MM.1S (cell line): ENCODE measurements at regions not wholly inside any gene's neighbourhood (a gene's known extent, or its start where the extent isn't known, plus 50 kb on each side); places are given as distances from the start of the nearest gene placed in this dataset.

Source experiments
- DNase-seq: peaks from one replicate; pipeline ENCODE4 v3.0.0-alpha.2; 2015
- H2AFZ ChIP-seq: fragments of 300-600 bp; sonication (generic); 2 replicates; pipeline ENCODE4 v1.6.0; 2016; ENCODE audit warnings: antibody characterized with exemption, low read length
- H3F3A ChIP-seq: fragments of 300-600 bp; sonication (generic); 2 replicates; pipeline ENCODE4 v1.6.1; 2016; ENCODE audit warnings: mild to moderate bottlenecking, antibody characterized with exemption, low read length, moderate library complexity, mixed read lengths; ENCODE audit not compliant: insufficient read depth
- H3K27ac ChIP-seq: fragments of 300-600 bp; sonication (generic); 2 replicates; pipeline ENCODE4 v1.5.1; 2016; ENCODE audit warnings: mild to moderate bottlenecking, low read length
- H3K27me3 ChIP-seq: fragments of 300-600 bp; sonication (generic); replicated peaks from 2 replicates; pipeline ENCODE4 v1.6.0; 2016; ENCODE audit warnings: low read length; ENCODE audit not compliant: insufficient read depth
- H3K36me3 ChIP-seq: fragments of 300-600 bp; sonication (generic); replicated peaks from 2 replicates; pipeline ENCODE4 v1.6.1; 2016; ENCODE audit warnings: mild to moderate bottlenecking, low read length, mixed read lengths; ENCODE audit not compliant: insufficient read depth
- H3K4me1 ChIP-seq: fragments of 300-600 bp; sonication (generic); 2 replicates; pipeline ENCODE4 v1.6.1; 2016; ENCODE audit warnings: low read length, mixed read lengths
- H3K4me2 ChIP-seq: fragments of 300-600 bp; sonication (generic); 2 replicates; pipeline ENCODE4 v1.6.0; 2016; ENCODE audit warnings: low read depth, low read length
- H3K4me3 ChIP-seq: fragments of 300-600 bp; sonication (generic); 2 replicates; pipeline ENCODE4 v1.5.1; 2016; ENCODE audit warnings: low read length, mixed read lengths
- H3K79me2 ChIP-seq: fragments of 300-600 bp; sonication (generic); 2 replicates; pipeline ENCODE4 v1.6.1; 2016; ENCODE audit warnings: mixed run types, low read length, mixed read lengths
- H3K9ac ChIP-seq: fragments of 300-600 bp; sonication (generic); 2 replicates; pipeline ENCODE4 v1.6.1; 2016; ENCODE audit warnings: low read length, mixed read lengths
- H3K9me2 ChIP-seq: fragments of 300-600 bp; sonication (generic); replicated peaks from 2 replicates; pipeline ENCODE4 v1.6.1; 2016; ENCODE audit warnings: mild to moderate bottlenecking, low read length, mixed read lengths; ENCODE audit not compliant: insufficient read depth
- H3K9me3 ChIP-seq: fragments of 300-600 bp; sonication (generic); replicated peaks from 2 replicates; pipeline ENCODE4 v1.6.1; 2016; ENCODE audit warnings: mild to moderate bottlenecking, low read length, mixed read lengths; ENCODE audit not compliant: insufficient read depth
- H4K20me1 ChIP-seq: fragments of 300-600 bp; sonication (generic); 2 replicates; pipeline ENCODE4 v1.6.1; 2016; ENCODE audit warnings: mild to moderate bottlenecking, low read length, moderate library complexity, mixed read lengths; ENCODE audit not compliant: insufficient read depth
- EZH2 ChIP-seq: fragments of 300-600 bp; sonication (generic); optimal IDR thresholded peaks from 2 replicates; pipeline ENCODE3; 2017; ENCODE audit warnings: low read depth, mild to moderate bottlenecking, antibody characterized with exemption, low read length, mixed read lengths
- EZH2phosphoT487 ChIP-seq: fragments of 300-600 bp; sonication (generic); IDR thresholded peaks from 2 replicates; pipeline ENCODE4 v1.6.1; 2018; ENCODE audit warnings: antibody characterized with exemption, low read length
- TF ChIP-seq, protein P1 (sequence below): fragments of 300-600 bp; sonication (generic); IDR thresholded peaks from 2 replicates; pipeline ENCODE4 v1.5.1; 2016; ENCODE audit warnings: antibody characterized with exemption, low read length, mixed read lengths

DNA sequence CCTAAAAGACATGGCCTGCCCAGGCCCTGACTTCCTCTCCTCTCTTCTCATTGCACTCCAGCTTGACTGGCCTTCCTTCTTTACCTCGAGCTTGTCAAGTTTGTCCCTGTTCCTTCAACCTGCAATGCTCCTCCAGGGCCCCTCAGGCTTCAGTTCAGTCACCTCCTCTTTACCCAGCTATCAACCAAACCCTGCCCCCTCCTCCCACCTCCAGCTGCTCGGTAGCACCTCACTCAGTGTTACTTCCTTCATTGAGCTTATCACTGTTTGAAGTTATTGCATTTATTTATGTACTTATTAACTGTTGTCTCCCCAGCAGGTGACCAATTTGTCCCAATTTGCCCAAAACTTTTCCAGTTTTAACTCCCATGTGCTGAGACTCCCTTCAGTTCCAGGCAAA, 95.8 kb upstream of the UBE2E1 start:
- Histone ChIP-seq H3K79me2 (no peaks in the 10 kb centered on the region), H3K27ac (no peak overlapping the region), H4K20me1 (no peaks in the 10 kb centered on the region), H3K27me3 (no peaks in the 10 kb centered on the region), H3K4me2 (no peak overlapping the region), H3F3A (0 out of 2 replicates have a peak, but pooled peaks cover 4% of the 10 kb centered on the region), H3K9ac (no peak overlapping the region), H3K4me1 (peaks cover 26% of the 10 kb centered on the region), H3K36me3 (no peaks in the 10 kb centered on the region), H2AFZ (no peak overlapping the region), H3K9me3 (no peaks in the 10 kb centered on the region), H3K9me2 (no peaks in the 10 kb centered on the region), H3K4me3 (no peak overlapping the region)
- TF ChIP-seq EZH2phosphoT487 (no peak), EZH2 (no peak)
- TF ChIP-seq, protein P1, sequence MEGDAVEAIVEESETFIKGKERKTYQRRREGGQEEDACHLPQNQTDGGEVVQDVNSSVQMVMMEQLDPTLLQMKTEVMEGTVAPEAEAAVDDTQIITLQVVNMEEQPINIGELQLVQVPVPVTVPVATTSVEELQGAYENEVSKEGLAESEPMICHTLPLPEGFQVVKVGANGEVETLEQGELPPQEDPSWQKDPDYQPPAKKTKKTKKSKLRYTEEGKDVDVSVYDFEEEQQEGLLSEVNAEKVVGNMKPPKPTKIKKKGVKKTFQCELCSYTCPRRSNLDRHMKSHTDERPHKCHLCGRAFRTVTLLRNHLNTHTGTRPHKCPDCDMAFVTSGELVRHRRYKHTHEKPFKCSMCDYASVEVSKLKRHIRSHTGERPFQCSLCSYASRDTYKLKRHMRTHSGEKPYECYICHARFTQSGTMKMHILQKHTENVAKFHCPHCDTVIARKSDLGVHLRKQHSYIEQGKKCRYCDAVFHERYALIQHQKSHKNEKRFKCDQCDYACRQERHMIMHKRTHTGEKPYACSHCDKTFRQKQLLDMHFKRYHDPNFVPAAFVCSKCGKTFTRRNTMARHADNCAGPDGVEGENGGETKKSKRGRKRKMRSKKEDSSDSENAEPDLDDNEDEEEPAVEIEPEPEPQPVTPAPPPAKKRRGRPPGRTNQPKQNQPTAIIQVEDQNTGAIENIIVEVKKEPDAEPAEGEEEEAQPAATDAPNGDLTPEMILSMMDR: no peak
- no peak for DNase-seq

DNA sequence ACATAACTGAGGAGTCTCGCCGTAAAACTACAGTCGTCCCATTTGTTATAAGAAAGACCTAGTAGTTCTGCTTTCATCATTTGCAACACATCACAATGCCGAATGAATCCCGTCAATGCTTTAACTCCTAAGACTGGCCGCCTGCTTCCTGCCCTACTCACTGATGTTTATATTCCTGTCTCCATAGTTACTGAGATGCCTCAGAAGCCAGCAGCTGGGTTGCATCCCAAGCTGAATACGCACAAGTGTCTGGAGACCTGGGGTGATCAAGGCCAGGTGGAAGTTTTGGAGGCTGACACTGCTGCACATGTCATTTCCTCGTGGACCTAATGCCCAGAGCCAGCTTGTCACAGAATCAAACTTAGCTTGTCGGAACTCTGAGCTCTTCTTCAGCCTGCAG, 95.2 kb upstream of the UBE2E1 start:
- no peaks in the 10 kb centered on the region for H3K9me2 ChIP-seq
- no peak for DNase-seq
- TF ChIP-seq EZH2 (no peak), EZH2phosphoT487 (no peak)
- TF ChIP-seq, protein P1: no peak
- no peak overlapping the region for H3K4me3 ChIP-seq
- H3K9ac ChIP-seq: no peak overlapping the region
- H4K20me1 ChIP-seq: no peaks in the 10 kb centered on the region
- no peaks in the 10 kb centered on the region for H3K36me3 ChIP-seq
- H3K4me1 ChIP-seq: peaks cover 26% of the 10 kb centered on the region
- 0 out of 2 replicates have a peak, but pooled peaks cover 4% of the 10 kb centered on the region for H3F3A ChIP-seq
- H2AFZ ChIP-seq: no peak overlapping the region
- no peak overlapping the region for H3K27ac ChIP-seq
- no peaks in the 10 kb centered on the region for H3K27me3 ChIP-seq
- no peaks in the 10 kb centered on the region for H3K79me2 ChIP-seq
- H3K4me2 ChIP-seq: no peak overlapping the region
- H3K9me3 ChIP-seq: no peaks in the 10 kb centered on the region

DNA sequence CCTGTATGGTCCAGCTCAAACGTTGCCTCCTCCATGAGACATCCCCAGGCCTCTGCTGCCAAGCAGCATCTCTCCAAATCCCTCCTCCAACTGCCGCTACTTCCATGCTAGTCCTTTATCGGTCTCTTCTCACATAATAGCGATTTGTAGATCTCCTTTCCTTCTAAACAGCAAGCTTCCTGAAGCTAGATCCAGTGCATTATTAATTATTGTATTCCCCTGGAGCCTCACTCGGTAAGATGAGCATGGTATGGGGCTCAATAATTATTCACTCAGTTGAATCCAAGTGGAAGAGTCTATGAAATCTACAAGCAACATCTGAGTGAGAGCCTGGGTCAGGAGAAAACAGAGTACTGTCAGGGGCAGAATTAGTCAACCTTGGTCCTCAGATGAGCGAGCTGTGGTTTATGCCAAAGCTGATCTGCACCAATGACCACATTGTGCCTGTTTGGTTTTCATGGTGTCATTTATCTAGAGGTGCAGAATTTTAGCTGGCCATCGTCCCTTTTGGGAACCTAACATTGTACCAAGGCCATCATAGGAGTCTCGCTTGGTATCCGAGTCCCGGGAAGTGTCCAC, 93.8 kb upstream of the UBE2E1 start:
- no peak overlapping the region for H3K4me2 ChIP-seq
- H3K79me2 ChIP-seq: no peaks in the 10 kb centered on the region
- TF ChIP-seq, protein P1: no peak
- TF ChIP-seq EZH2phosphoT487: no peak
- TF ChIP-seq EZH2: no peak
- H4K20me1 ChIP-seq: no peaks in the 10 kb centered on the region
- H3K27ac ChIP-seq: no peak overlapping the region
- no peak overlapping the region for H3K9ac ChIP-seq
- no peak overlapping the region for H3K4me3 ChIP-seq
- no peaks in the 10 kb centered on the region for H3K27me3 ChIP-seq
- 0 out of 2 replicates have a peak, but pooled peaks cover 4% of the 10 kb centered on the region for H3F3A ChIP-seq
- no peaks in the 10 kb centered on the region for H3K36me3 ChIP-seq
- H3K9me3 ChIP-seq: no peaks in the 10 kb centered on the region
- H3K9me2 ChIP-seq: no peaks in the 10 kb centered on the region
- H3K4me1 ChIP-seq: peaks cover 26% of the 10 kb centered on the region
- DNase-seq: no peak
- H2AFZ ChIP-seq: no peak overlapping the region
